Activated naive CD8-positive, alpha-beta T cell treated with anti-CD3 and anti-CD28 coated beads, Interleukin-2, amount 50 U/mL, for 24 hours (primary cell): ENCODE measurements at regions not wholly inside any gene's neighbourhood (a gene's known extent, or its start where the extent isn't known, plus 50 kb on each side); places are given as distances from the start of the nearest gene placed in this dataset.

ENCODE experiments used
- ATAC-seq: fragments of 150-1000 bp; cut with Tn5 transposase; one replicate; pipeline ENCODE4 v1.10.0; 2021
- DNase-seq: peaks from one replicate; pipeline ENCODE4 v3.0.0; 2021
- H3K27ac Mint-ChIP-seq: one replicate; pipeline ENCODE4 v1.8.0; 2021; ENCODE audit warnings: mild to moderate bottlenecking, mixed read lengths
- H3K27me3 Mint-ChIP-seq: one replicate; pipeline ENCODE4 v1.8.0; 2021; ENCODE audit warnings: mixed read lengths
- H3K36me3 Mint-ChIP-seq: one replicate; pipeline ENCODE4 v1.8.0; 2021; ENCODE audit warnings: low read depth, mixed read lengths
- H3K4me1 Mint-ChIP-seq: one replicate; pipeline ENCODE4 v1.8.0; 2021; ENCODE audit warnings: mixed read lengths
- H3K4me3 Mint-ChIP-seq: one replicate; pipeline ENCODE4 v1.8.0; 2021; ENCODE audit warnings: mild to moderate bottlenecking, moderate library complexity, mixed read lengths
- H3K9me3 Mint-ChIP-seq: one replicate; pipeline ENCODE4 v1.8.0; 2021; ENCODE audit warnings: mixed read lengths

DNA sequence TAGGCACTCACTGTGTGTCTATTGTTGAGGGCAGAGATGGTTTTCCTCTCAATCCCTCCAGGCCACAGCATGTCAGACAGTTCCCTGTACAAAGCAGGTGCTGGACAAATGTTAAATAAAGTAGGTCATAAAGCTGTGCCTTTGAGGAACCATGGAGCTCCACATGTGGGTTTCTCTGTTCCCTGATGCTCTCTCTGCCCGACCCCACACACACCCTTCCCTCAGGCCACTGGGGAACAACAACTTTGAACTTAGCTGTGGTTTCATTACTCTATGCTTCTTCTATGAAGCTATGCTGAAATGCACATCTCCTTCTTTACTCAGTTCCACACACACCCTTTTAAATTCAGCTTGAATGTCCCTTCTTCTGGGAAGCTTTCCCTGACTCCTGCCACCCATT lies 415.3 kb downstream of the HRH4 start:
- no peak overlapping the region for H3K4me3 Mint-ChIP-seq
- peaks cover 3% of the 10 kb centered on the region for H3K27me3 Mint-ChIP-seq
- no peak overlapping the region for H3K27ac Mint-ChIP-seq
- H3K4me1 Mint-ChIP-seq, result no peaks in the 10 kb centered on the region
- DNase-seq (no peak), ATAC-seq (no peak)
- H3K9me3 Mint-ChIP-seq, result no peaks in the 10 kb centered on the region
- H3K36me3 Mint-ChIP-seq, result no peaks in the 10 kb centered on the region

DNA sequence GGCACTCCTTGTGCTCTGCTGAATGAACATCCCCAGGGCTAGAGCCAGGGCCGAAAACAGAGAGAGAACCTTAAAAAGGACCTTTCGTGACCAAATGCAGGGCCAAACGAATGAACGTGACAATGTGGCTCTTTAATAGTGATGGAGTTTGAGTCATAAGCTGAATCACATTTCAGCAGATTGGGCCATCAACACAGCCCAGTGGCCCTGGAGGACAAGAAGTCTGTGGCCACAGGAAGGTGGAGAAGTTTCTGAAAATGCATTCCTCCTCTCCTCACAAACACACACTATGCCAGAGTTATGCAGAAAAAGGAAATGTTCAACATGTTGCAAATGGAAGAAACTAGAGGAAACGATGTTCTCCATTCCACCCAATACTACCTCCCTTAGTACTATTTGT lies 415.8 kb downstream of the HRH4 start:
- Mint-ChIP-seq H3K27ac (no peak overlapping the region), H3K36me3 (no peaks in the 10 kb centered on the region), H3K4me3 (no peak overlapping the region), H3K4me1 (no peaks in the 10 kb centered on the region), H3K9me3 (no peaks in the 10 kb centered on the region), H3K27me3 (peaks cover 3% of the 10 kb centered on the region)
- ATAC-seq (no peak), DNase-seq (no peak)

GRCh38 chr18:24877066-24877465 lies 416.6 kb downstream of the HRH4 start:
- Mint-ChIP-seq H3K9me3 (no peaks in the 10 kb centered on the region), H3K36me3 (no peaks in the 10 kb centered on the region), H3K4me1 (no peaks in the 10 kb centered on the region), H3K27ac (no peak overlapping the region), H3K27me3 (peaks cover 3% of the 10 kb centered on the region), H3K4me3 (no peak overlapping the region)
- ATAC-seq (no peak), DNase-seq (no peak)

GRCh38 chr18:24877546-24877945 lies 417.1 kb downstream of the HRH4 start:
- Mint-ChIP-seq H3K9me3 (no peaks in the 10 kb centered on the region), H3K4me1 (no peaks in the 10 kb centered on the region), H3K36me3 (no peaks in the 10 kb centered on the region), H3K27me3 (peaks cover 3% of the 10 kb centered on the region), H3K27ac (no peak overlapping the region), H3K4me3 (no peak overlapping the region)
- DNase-seq (no peak), ATAC-seq (no peak)

GRCh38 chr18:24878289-24878688 lies 417.9 kb downstream of the HRH4 start:
- no peak overlapping the region for H3K27ac Mint-ChIP-seq
- no peaks in the 10 kb centered on the region for H3K36me3 Mint-ChIP-seq
- ATAC-seq (no peak), DNase-seq (no peak)
- H3K4me3 Mint-ChIP-seq, result no peak overlapping the region
- H3K9me3 Mint-ChIP-seq, result no peaks in the 10 kb centered on the region
- H3K27me3 Mint-ChIP-seq, result peaks cover 3% of the 10 kb centered on the region
- H3K4me1 Mint-ChIP-seq, result no peaks in the 10 kb centered on the region

DNA sequence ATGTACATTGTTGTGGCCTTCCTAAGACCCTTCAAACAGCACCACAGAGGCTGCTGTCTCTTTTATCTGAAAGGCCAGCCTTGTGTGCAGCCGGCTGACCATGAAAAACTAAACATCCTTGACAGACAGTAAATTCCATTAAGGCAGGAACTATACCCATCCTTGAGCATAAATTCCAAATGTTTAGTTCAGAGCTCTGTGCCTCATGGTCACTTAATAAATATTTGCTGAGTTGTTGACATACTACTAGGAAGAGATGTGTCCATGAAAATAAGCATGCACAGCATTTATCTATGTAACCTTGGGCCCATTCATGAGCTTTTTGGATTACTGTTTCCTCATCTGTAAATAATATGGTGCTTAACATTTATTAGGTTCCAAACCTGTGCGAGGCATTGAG lies 424.8 kb downstream of the HRH4 start:
- no peak for DNase-seq
- Mint-ChIP-seq H3K4me3 (no peak overlapping the region), H3K36me3 (no peaks in the 10 kb centered on the region), H3K9me3 (peaks cover 3% of the 10 kb centered on the region), H3K27ac (no peak overlapping the region), H3K27me3 (no peaks in the 10 kb centered on the region), H3K4me1 (no peaks in the 10 kb centered on the region)
- ATAC-seq, result no peak

- ATAC-seq (no peak), DNase-seq (no peak)
- Mint-ChIP-seq H3K4me1 (no peaks in the 10 kb centered on the region), H3K27ac (no peak overlapping the region), H3K36me3 (no peaks in the 10 kb centered on the region), H3K9me3 (peaks cover 4% of the 10 kb centered on the region), H3K27me3 (peaks cover 9% of the 10 kb centered on the region), H3K4me3 (no peak overlapping the region)
These were observed 434.4 kb downstream of the HRH4 start for GRCh38 chr18:24894880-24895279.

- no peaks in the 10 kb centered on the region for H3K4me1 Mint-ChIP-seq
- no peak overlapping the region for H3K27ac Mint-ChIP-seq
- peaks cover 9% of the 10 kb centered on the region for H3K27me3 Mint-ChIP-seq
- no peaks in the 10 kb centered on the region for H3K36me3 Mint-ChIP-seq
- H3K4me3 Mint-ChIP-seq, result no peak overlapping the region
- no peak for ATAC-seq
- DNase-seq, result no peak
- H3K9me3 Mint-ChIP-seq, result peaks cover 12% of the 10 kb centered on the region
These were observed 437.0 kb downstream of the HRH4 start for GRCh38 chr18:24897461-24897860.

DNA sequence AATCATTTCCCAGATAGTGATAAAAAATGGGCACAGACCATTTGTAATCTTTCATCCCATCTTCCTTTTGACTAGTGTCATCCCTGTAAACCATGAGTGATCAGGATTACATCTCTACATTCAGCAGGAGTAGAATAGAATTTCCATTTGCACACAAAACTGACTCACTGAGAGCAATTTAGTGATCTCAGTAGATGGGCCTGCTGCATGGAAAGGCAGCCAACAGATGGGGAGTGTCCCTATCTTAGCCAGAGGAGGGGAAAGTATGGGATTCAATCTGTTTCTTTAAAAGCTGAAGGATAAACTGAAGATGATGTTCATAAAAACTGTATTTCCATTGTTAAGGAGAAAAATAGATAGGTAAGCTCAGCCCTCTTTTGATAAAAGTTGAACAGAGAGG lies 441.7 kb downstream of the ZNF521 start:
- DNase-seq (no peak), ATAC-seq (no peak)
- H3K4me3 Mint-ChIP-seq, result no peak overlapping the region
- no peaks in the 10 kb centered on the region for H3K27me3 Mint-ChIP-seq
- H3K9me3 Mint-ChIP-seq, result no peaks in the 10 kb centered on the region
- H3K36me3 Mint-ChIP-seq, result no peaks in the 10 kb centered on the region
- no peaks in the 10 kb centered on the region for H3K4me1 Mint-ChIP-seq
- H3K27ac Mint-ChIP-seq, result no peak overlapping the region

- Mint-ChIP-seq H3K27me3 (no peaks in the 10 kb centered on the region), H3K4me3 (no peak overlapping the region), H3K36me3 (no peaks in the 10 kb centered on the region), H3K9me3 (no peaks in the 10 kb centered on the region), H3K4me1 (no peaks in the 10 kb centered on the region), H3K27ac (no peak overlapping the region)
- DNase-seq (no peak), ATAC-seq (no peak)
These were observed 438.3 kb downstream of the ZNF521 start for GRCh38 chr18:24913507-24914170.

DNA sequence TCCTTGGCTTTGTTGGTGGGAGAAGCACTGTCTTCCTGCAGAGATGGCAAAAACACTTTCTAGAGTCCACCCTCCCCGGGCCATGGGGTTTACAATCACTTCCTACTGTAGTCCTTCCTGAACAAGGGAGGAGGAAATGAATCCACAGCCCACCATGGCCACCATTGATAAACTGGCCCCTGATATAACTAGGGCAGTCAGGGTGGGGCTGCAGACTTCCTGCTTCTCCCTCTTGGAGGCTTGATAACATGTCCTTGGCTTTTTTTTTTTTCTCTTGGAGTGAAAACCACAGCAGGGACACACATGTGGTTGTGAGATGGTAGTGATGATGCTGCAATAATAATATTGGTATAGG lies 437.8 kb downstream of the ZNF521 start:
- Mint-ChIP-seq H3K27me3 (no peaks in the 10 kb centered on the region), H3K4me3 (no peak overlapping the region), H3K36me3 (no peaks in the 10 kb centered on the region), H3K27ac (no peak overlapping the region), H3K4me1 (no peaks in the 10 kb centered on the region), H3K9me3 (no peaks in the 10 kb centered on the region)
- ATAC-seq (no peak), DNase-seq (no peak)

DNA sequence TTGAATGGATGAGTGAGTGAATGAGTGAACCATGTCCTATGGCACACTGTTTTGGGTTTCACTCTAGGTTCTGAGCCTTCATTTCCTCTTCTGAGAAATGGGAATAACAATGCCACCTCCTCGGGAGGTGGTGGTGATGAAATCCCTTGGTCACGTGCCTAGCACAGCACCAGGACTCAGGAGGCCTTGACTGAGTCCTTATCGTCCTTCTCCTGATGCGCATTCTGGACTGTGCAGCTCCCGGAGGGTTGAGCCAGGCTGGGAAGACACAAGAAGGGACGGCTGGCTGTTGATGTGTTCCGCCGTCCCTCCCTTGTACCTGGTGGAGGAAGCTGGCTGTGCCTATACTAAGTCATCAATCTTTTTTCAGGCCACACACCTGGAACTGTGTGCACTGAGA lies 437.3 kb downstream of the ZNF521 start:
- H3K9me3 Mint-ChIP-seq, result no peaks in the 10 kb centered on the region
- ATAC-seq, result no peak
- no peak overlapping the region for H3K27ac Mint-ChIP-seq
- no peaks in the 10 kb centered on the region for H3K36me3 Mint-ChIP-seq
- no peaks in the 10 kb centered on the region for H3K4me1 Mint-ChIP-seq
- DNase-seq, result no peak
- no peak overlapping the region for H3K4me3 Mint-ChIP-seq
- no peaks in the 10 kb centered on the region for H3K27me3 Mint-ChIP-seq

- Mint-ChIP-seq H3K27ac (no peak overlapping the region), H3K4me3 (no peak overlapping the region), H3K4me1 (no peaks in the 10 kb centered on the region), H3K27me3 (no peaks in the 10 kb centered on the region), H3K36me3 (no peaks in the 10 kb centered on the region), H3K9me3 (no peaks in the 10 kb centered on the region)
- ATAC-seq (no peak), DNase-seq (no peak)
These were observed 436.4 kb downstream of the ZNF521 start for GRCh38 chr18:24915547-24915946.

DNA sequence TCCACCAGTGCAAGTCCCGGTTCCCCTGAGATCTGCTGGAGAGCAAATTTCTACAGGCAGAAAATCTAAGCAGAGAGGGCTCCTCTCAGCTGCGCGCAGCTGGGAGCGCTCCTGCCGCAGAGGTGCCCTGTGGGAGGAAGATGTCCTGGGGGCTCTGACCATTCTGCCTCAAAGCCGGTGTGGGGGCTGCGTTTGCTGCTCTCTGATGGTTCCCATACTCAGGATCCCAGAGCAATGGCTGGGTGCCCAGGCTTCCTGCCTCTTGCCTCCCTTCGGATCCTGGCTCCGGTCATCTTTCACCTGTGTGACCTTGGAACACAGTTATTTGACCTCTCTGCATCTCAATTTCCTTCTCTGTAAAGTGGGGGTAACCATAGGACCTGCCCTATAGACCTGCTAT lies 434.2 kb downstream of the ZNF521 start:
- H3K27ac Mint-ChIP-seq, result no peak overlapping the region
- H3K27me3 Mint-ChIP-seq, result no peaks in the 10 kb centered on the region
- H3K36me3 Mint-ChIP-seq, result no peaks in the 10 kb centered on the region
- DNase-seq, result no peak
- no peaks in the 10 kb centered on the region for H3K9me3 Mint-ChIP-seq
- ATAC-seq, result no peak
- H3K4me3 Mint-ChIP-seq, result no peak overlapping the region
- peaks cover 3% of the 10 kb centered on the region for H3K4me1 Mint-ChIP-seq

- no peak for DNase-seq
- H3K27me3 Mint-ChIP-seq, result no peaks in the 10 kb centered on the region
- peaks cover 3% of the 10 kb centered on the region for H3K4me1 Mint-ChIP-seq
- no peaks in the 10 kb centered on the region for H3K36me3 Mint-ChIP-seq
- ATAC-seq, result no peak
- H3K27ac Mint-ChIP-seq, result no peak overlapping the region
- no peaks in the 10 kb centered on the region for H3K9me3 Mint-ChIP-seq
- no peak overlapping the region for H3K4me3 Mint-ChIP-seq
These were observed 433.7 kb downstream of the ZNF521 start for GRCh38 chr18:24918257-24918656.

DNA sequence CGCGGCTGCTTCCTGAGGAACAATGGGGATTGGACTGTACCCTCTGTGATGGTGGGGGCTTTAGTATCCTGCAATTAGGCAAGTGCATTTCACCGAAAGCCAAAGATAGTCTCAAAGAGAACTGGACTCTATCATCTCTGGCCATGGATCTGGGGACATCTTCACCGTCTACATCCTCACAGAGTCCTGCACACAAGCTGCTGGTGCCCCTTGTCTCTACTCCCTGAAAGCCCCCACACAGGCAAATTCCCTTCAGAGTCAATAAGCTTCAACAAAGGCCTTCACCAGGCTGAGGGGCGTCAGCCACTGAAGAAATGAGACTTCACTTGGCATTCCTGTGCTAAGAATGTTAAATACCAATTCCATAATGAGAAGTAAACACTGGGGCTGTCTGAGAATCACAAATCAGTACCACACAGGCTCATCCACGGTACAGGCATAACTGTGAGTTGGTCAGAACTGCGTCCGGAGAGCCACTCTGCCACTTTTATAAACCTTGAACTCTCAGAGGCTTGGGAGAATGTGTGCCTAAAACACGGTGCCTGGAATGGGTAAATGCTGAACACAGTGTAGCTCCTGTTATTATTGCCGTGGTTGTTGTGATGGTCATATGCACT lies 432.7 kb downstream of the ZNF521 start:
- Mint-ChIP-seq H3K4me3 (no peak overlapping the region), H3K4me1 (peaks cover 7% of the 10 kb centered on the region), H3K27ac (no peak overlapping the region), H3K27me3 (no peaks in the 10 kb centered on the region), H3K9me3 (no peaks in the 10 kb centered on the region), H3K36me3 (no peaks in the 10 kb centered on the region)
- DNase-seq, result no peak
- no peak for ATAC-seq
